GM12891 (cell line): ENCODE measurements at regions not wholly inside any gene's neighbourhood (a gene's known extent, or its start where the extent isn't known, plus 50 kb on each side); places are given as distances from the start of the nearest gene placed in this dataset.

ENCODE experiments used
- POLR2A ChIP-seq: IDR thresholded peaks from 2 replicates; pipeline ENCODE4 v1.6.1; 2011; ENCODE audit warnings: low read depth, low read length, control low read depth
- POLR2AphosphoS5 ChIP-seq: IDR thresholded peaks from 2 replicates; pipeline ENCODE4 v1.6.1; 2011; ENCODE audit warnings: low read depth, low read length, control low read depth
- POU2F2 ChIP-seq: IDR thresholded peaks from 2 replicates; pipeline ENCODE4 v1.6.1; 2011; ENCODE audit warnings: low read depth, mild to moderate bottlenecking, control low read depth, low read length, moderate library complexity
- TAF1 ChIP-seq: IDR thresholded peaks from 2 replicates; pipeline ENCODE4 v1.6.1; 2011; ENCODE audit warnings: low read depth, low read length, control low read depth

DNA sequence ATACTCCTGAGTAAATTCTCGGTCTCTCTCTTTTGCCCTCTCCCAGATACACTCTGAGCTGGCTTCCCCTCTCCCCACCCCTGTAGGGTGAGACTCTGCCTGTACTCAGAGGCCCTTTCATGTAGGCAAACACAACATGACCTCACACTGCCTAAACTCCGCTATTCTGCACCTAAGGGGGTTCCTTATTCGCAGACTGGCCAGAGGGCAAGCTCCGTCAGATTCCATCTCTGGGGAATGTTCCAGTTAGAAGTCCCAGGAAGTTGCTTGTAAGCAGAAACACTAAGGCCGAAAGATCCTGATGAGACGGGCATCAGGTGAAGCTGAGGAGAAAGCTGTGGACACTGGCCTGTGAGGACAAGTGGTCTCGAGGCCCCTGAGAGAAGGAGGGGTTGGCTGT lies 165.9 kb downstream of the KTN1 start:
- no peak for TF ChIP-seq POLR2A
- TF ChIP-seq POLR2AphosphoS5 = no peak
- no peak for TF ChIP-seq TAF1
- TF ChIP-seq POU2F2 = no peak
